BLaER1 (cell line): ENCODE measurements at regions not wholly inside any gene's neighbourhood (a gene's known extent, or its start where the extent isn't known, plus 50 kb on each side); places are given as distances from the start of the nearest gene placed in this dataset.

Source experiments
- H3K27ac ChIP-seq: shearing (Covaris generic); formaldehyde crosslinking; 2 replicates; pipeline ENCODE4 v1.8.1; 2022
- H3K27me3 ChIP-seq: shearing (Covaris generic); formaldehyde crosslinking; 2 replicates; pipeline ENCODE4 v1.8.1; 2022
- H3K36me3 ChIP-seq: shearing (Covaris generic); formaldehyde crosslinking; 2 replicates; pipeline ENCODE4 v1.8.1; 2022
- H3K4me1 ChIP-seq: shearing (Covaris generic); formaldehyde crosslinking; 2 replicates; pipeline ENCODE4 v1.8.1; 2022
- H3K4me2 ChIP-seq: shearing (Covaris generic); formaldehyde crosslinking; 2 replicates; pipeline ENCODE4 v1.8.1; 2022
- H3K4me3 ChIP-seq: shearing (Covaris generic); formaldehyde crosslinking; 2 replicates; pipeline ENCODE4 v1.8.1; 2022
- H3K9ac ChIP-seq: shearing (Covaris generic); formaldehyde crosslinking; 2 replicates; pipeline ENCODE4 v1.8.1; 2022
- H3K9me3 ChIP-seq: shearing (Covaris generic); formaldehyde crosslinking; 2 replicates; pipeline ENCODE4 v1.8.1; 2022
- H4K20me1 ChIP-seq: shearing (Covaris generic); formaldehyde crosslinking; 2 replicates; pipeline ENCODE4 v1.8.1; 2022
- Cebpa-rat ChIP-seq: shearing (Covaris generic); IDR thresholded peaks from 2 replicates; pipeline ENCODE4 v1.8.1; 2022

GRCh38 chr2:228242591-228242990 lies 61.1 kb upstream of the SPHKAP start:
- Histone ChIP-seq H3K4me2 (no peak overlapping the region), H3K4me3 (no peak overlapping the region), H3K9me3 (no peaks in the 10 kb centered on the region), H3K36me3 (no peaks in the 10 kb centered on the region), H3K9ac (no peak overlapping the region), H3K27me3 (no peaks in the 10 kb centered on the region), H3K4me1 (no peaks in the 10 kb centered on the region), H4K20me1 (no peaks in the 10 kb centered on the region), H3K27ac (no peak overlapping the region)
- TF ChIP-seq Cebpa-rat: no peak

GRCh38 chr2:228239907-228240561 lies 58.5 kb upstream of the SPHKAP start:
- Histone ChIP-seq H3K4me1 (no peaks in the 10 kb centered on the region), H3K27me3 (no peaks in the 10 kb centered on the region), H4K20me1 (no peaks in the 10 kb centered on the region), H3K9ac (no peak overlapping the region), H3K9me3 (no peaks in the 10 kb centered on the region), H3K36me3 (no peaks in the 10 kb centered on the region), H3K4me2 (no peak overlapping the region), H3K27ac (no peak overlapping the region), H3K4me3 (no peak overlapping the region)
- TF ChIP-seq Cebpa-rat: no peak

- H3K4me3 ChIP-seq: no peak overlapping the region
- H3K9me3 ChIP-seq: no peaks in the 10 kb centered on the region
- H3K4me1 ChIP-seq: no peaks in the 10 kb centered on the region
- H4K20me1 ChIP-seq: no peaks in the 10 kb centered on the region
- no peak for TF ChIP-seq Cebpa-rat
- H3K4me2 ChIP-seq: no peak overlapping the region
- no peaks in the 10 kb centered on the region for H3K27me3 ChIP-seq
- H3K36me3 ChIP-seq: no peaks in the 10 kb centered on the region
- H3K27ac ChIP-seq: no peak overlapping the region
- no peak overlapping the region for H3K9ac ChIP-seq
Observed at GRCh38 chr2:228239207-228239906, 57.9 kb upstream of the SPHKAP start.
